Caki2 (cell line): ENCODE measurements at regions not wholly inside any gene's neighbourhood (a gene's known extent, or its start where the extent isn't known, plus 50 kb on each side); places are given as distances from the start of the nearest gene placed in this dataset.
"Not testable (repeated sequence)": the region's sequence is repeated elsewhere in the genome, so short reads cannot be mapped to it uniquely, and the experiment has no call there.

Source experiments
- DNase-seq: peaks from one replicate; pipeline ENCODE4 v3.0.0-alpha.2; 2015; ENCODE audit warnings: low read depth
- in situ Hi-C: cut with HindIII; loops from 2 replicates; pipeline ENCODE4 v1.10.0; 2016; ENCODE audit warnings: low sequenced_read_pairs, low pct_unique_long_range_greater_than_20kb, mixed read lengths

GRCh38 chr13:90732049-90732448 is 615.4 kb upstream of the MIR17HG start:
- DNase-seq: no peak
- in situ Hi-C loops: no loop called here

- in situ Hi-C loops: not testable (repeated sequence)
Observed at GRCh38 chr13:90734497-90734896, 613.0 kb upstream of the MIR17HG start.

GRCh38 chr13:90738881-90739280 is 608.6 kb upstream of the MIR17HG start:
- no peak for DNase-seq
- in situ Hi-C loops: no loop called here

More at GRCh38 chr13:90734497-90734896, 613.0 kb upstream of the MIR17HG start:
- not testable (repeated sequence) for DNase-seq

GRCh38 chr13:90740099-90740498 is 607.4 kb upstream of the MIR17HG start:
- DNase-seq: no peak
- in situ Hi-C loops: no loop called here

- DNase-seq: no peak
- in situ Hi-C loops: no loop called here
Observed at GRCh38 chr13:90742381-90742780, 605.1 kb upstream of the MIR17HG start.

- DNase-seq: no peak
- in situ Hi-C loops: no loop called here
Observed at GRCh38 chr13:90746230-90746629, 601.3 kb upstream of the MIR17HG start.

GRCh38 chr13:90750021-90750420 is 597.5 kb upstream of the MIR17HG start:
- no peak for DNase-seq
- in situ Hi-C loops: no loop called here

GRCh38 chr13:90751026-90751425 is 596.5 kb upstream of the MIR17HG start:
- in situ Hi-C loops: no loop called here
- no peak for DNase-seq

GRCh38 chr13:90752070-90752469 is 595.4 kb upstream of the MIR17HG start:
- DNase-seq: no peak
- in situ Hi-C loops: no loop called here

GRCh38 chr13:90757127-90757680 is 590.3 kb upstream of the MIR17HG start:
- in situ Hi-C loops: no loop called here
- no peak for DNase-seq

GRCh38 chr13:90760639-90761038 is 586.8 kb upstream of the MIR17HG start:
- in situ Hi-C loops: no loop called here

GRCh38 chr13:90763476-90764150 is 583.9 kb upstream of the MIR17HG start:
- no peak for DNase-seq
- in situ Hi-C loops: no loop called here

More at GRCh38 chr13:90760639-90761038, 586.8 kb upstream of the MIR17HG start:
- DNase-seq: no peak

- in situ Hi-C loops: no loop called here
Observed at GRCh38 chr13:90766386-90766902, 581.0 kb upstream of the MIR17HG start.

GRCh38 chr13:90768116-90768515 is 579.4 kb upstream of the MIR17HG start:
- in situ Hi-C loops: no loop called here
- no peak for DNase-seq

More at GRCh38 chr13:90766386-90766902, 581.0 kb upstream of the MIR17HG start:
- no peak for DNase-seq

GRCh38 chr13:90769387-90769786 is 578.1 kb upstream of the MIR17HG start:
- in situ Hi-C loops: no loop called here
- no peak for DNase-seq

- DNase-seq: no peak
- in situ Hi-C loops: no loop called here
Observed at GRCh38 chr13:90770334-90770733, 577.2 kb upstream of the MIR17HG start.

- DNase-seq: no peak
- in situ Hi-C loops: no loop called here
Observed at GRCh38 chr13:90773681-90774080, 573.8 kb upstream of the MIR17HG start.

- no peak for DNase-seq
- in situ Hi-C loops: no loop called here
Observed at GRCh38 chr13:90776051-90776748, 571.3 kb upstream of the MIR17HG start.

- no peak for DNase-seq
- in situ Hi-C loops: no loop called here
Observed at GRCh38 chr13:90783273-90783672, 564.2 kb upstream of the MIR17HG start.
